B cell (primary cell): ENCODE measurements at regions not wholly inside any gene's neighbourhood (a gene's known extent, or its start where the extent isn't known, plus 50 kb on each side); places are given as distances from the start of the nearest gene placed in this dataset.

Source experiments
- CTCF ChIP-seq: fragments of 200-600 bp; IDR thresholded peaks from one replicate; pipeline ENCODE4 v1.8.0; 2022; ENCODE audit warnings: antibody characterized with exemption, mild to moderate bottlenecking
- EZH2 ChIP-seq: IDR thresholded peaks from 2 replicates; pipeline ENCODE4 v1.6.1; 2012; ENCODE audit warnings: borderline replicate concordance, low read depth, mild to moderate bottlenecking, moderate library complexity, low read length; ENCODE audit not compliant: insufficient read depth, poor library complexity, severe bottlenecking

GRCh38 chr19:28469544-28469943 lies 743.4 kb downstream of the UQCRFS1 start:
- TF ChIP-seq CTCF = no peak
- TF ChIP-seq EZH2 = no peak
